ENCODE measurements at regions not wholly inside any gene's neighbourhood (a gene's known extent, or its start where the extent isn't known, plus 50 kb on each side); places are given as distances from the start of the nearest gene placed in this dataset.

DNA sequence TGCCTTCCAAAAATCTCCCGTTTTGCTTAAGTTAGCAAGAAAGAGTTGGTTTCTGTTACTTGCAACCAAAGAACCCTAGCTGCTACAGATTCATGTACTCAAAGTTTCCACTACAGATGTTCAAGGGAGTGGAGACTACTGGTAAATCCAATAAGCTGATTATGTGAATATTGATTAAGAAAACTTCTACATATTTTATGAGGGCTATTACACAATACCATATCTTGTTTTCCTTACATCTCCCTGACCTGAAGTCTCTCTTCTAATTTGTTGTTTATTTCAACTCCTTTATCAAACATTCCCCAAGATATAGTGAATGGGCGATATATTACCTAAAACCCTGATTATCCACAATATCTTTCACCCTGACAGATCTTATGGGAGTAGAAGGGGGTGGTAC lies 164.4 kb upstream of the PLXNC1 start (continued):
- TF ChIP-seq, protein P1, sequence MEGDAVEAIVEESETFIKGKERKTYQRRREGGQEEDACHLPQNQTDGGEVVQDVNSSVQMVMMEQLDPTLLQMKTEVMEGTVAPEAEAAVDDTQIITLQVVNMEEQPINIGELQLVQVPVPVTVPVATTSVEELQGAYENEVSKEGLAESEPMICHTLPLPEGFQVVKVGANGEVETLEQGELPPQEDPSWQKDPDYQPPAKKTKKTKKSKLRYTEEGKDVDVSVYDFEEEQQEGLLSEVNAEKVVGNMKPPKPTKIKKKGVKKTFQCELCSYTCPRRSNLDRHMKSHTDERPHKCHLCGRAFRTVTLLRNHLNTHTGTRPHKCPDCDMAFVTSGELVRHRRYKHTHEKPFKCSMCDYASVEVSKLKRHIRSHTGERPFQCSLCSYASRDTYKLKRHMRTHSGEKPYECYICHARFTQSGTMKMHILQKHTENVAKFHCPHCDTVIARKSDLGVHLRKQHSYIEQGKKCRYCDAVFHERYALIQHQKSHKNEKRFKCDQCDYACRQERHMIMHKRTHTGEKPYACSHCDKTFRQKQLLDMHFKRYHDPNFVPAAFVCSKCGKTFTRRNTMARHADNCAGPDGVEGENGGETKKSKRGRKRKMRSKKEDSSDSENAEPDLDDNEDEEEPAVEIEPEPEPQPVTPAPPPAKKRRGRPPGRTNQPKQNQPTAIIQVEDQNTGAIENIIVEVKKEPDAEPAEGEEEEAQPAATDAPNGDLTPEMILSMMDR (conservative IDR thresholded peaks at IDR 0.05; ENCODE audit: low read depth in 2 of 2) = no peak
- TF ChIP-seq, protein P2, sequence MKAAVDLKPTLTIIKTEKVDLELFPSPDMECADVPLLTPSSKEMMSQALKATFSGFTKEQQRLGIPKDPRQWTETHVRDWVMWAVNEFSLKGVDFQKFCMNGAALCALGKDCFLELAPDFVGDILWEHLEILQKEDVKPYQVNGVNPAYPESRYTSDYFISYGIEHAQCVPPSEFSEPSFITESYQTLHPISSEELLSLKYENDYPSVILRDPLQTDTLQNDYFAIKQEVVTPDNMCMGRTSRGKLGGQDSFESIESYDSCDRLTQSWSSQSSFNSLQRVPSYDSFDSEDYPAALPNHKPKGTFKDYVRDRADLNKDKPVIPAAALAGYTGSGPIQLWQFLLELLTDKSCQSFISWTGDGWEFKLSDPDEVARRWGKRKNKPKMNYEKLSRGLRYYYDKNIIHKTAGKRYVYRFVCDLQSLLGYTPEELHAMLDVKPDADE (IDR thresholded peaks at IDR 0.05) = no peak
- no peak for TF ChIP-seq NANOG (IDR thresholded peaks at IDR 0.05; ENCODE audit: borderline replicate concordance)
- no peak for TF ChIP-seq POLR2AphosphoS5 (IDR thresholded peaks at IDR 0.05; ENCODE audit: low read depth)
- TF ChIP-seq ZNF331 (CRISPR knock-in tag; IDR thresholded peaks at IDR 0.05; ENCODE audit: low read depth) = no peak

DNA sequence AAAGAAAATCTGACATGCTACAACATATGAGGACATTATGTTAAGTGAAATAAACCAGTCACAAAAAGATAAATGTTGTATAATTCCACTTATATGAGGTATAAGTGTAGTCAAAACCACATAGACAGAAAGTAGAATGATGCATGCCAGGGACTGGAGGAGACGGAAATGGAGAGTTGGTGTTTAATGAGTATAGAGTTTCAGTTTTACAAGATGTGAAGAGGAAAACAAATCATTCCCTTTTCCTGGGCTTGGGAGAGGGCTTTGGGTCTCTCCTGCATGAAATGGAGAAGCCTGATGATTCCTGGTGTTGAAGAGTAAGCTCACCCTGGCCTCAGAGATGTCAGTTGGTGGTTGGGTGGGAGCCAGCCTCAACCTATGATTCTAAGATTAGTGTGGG lies 158.4 kb upstream of the PLXNC1 start:
- H3K36me3 ChIP-seq (ENCODE audit: insufficient read depth) = no peaks in the 10 kb centered on the region
- no peaks in the 10 kb centered on the region for H3F3A ChIP-seq (replicated peaks; ENCODE audit: low read depth)
- no peak overlapping the region for H3K27ac Mint-ChIP-seq
- no peaks in the 10 kb centered on the region; the same call in 1 of the 2 replicates for H3K9me2 ChIP-seq (ENCODE audit: insufficient read depth)
- H3K36me3 Mint-ChIP-seq (ENCODE audit: low read depth) = no peaks in the 10 kb centered on the region
- no peak overlapping the region for H2AFZ ChIP-seq
- no peak overlapping the region for H3K4me3 Mint-ChIP-seq
- no peaks in the 10 kb centered on the region; the same call in 2 of the 3 replicates for H3K9me3 Mint-ChIP-seq
- ATAC-seq (no peak), DNase-seq (ENCODE audit: low spot score) (no peak)
- no peaks in the 10 kb centered on the region for H3K27me3 ChIP-seq (ENCODE audit: insufficient read depth)
- peaks cover 6% of the 10 kb centered on the region for H3K27me3 Mint-ChIP-seq (ENCODE audit: insufficient read depth, low read depth, poor library complexity)
- H3K79me2 ChIP-seq (replicated peaks; ENCODE audit: insufficient read depth) = no peaks in the 10 kb centered on the region
- no peak for TF ChIP-seq NANOG (IDR thresholded peaks at IDR 0.05; ENCODE audit: borderline replicate concordance)
- TF ChIP-seq EZH2 (IDR thresholded peaks at IDR 0.05; ENCODE audit: low read depth, unreplicated experiment) = no peak
- TF ChIP-seq JUNB (IDR thresholded peaks at IDR 0.05; ENCODE audit: unreplicated experiment) = no peak
- H3K27ac ChIP-seq (ENCODE audit: low read depth) = no peak overlapping the region
- no peak overlapping the region for H3K4me2 ChIP-seq
- no peaks in the 10 kb centered on the region for H4K20me1 ChIP-seq (replicated peaks; ENCODE audit: insufficient read depth)
- H3K4me3 ChIP-seq = no peak overlapping the region
- H3K4me1 Mint-ChIP-seq = peaks cover 5% of the 10 kb centered on the region
- no peaks in the 10 kb centered on the region; the same call in 1 of the 2 replicates for H3K4me1 ChIP-seq (ENCODE audit: insufficient read depth)

DNA sequence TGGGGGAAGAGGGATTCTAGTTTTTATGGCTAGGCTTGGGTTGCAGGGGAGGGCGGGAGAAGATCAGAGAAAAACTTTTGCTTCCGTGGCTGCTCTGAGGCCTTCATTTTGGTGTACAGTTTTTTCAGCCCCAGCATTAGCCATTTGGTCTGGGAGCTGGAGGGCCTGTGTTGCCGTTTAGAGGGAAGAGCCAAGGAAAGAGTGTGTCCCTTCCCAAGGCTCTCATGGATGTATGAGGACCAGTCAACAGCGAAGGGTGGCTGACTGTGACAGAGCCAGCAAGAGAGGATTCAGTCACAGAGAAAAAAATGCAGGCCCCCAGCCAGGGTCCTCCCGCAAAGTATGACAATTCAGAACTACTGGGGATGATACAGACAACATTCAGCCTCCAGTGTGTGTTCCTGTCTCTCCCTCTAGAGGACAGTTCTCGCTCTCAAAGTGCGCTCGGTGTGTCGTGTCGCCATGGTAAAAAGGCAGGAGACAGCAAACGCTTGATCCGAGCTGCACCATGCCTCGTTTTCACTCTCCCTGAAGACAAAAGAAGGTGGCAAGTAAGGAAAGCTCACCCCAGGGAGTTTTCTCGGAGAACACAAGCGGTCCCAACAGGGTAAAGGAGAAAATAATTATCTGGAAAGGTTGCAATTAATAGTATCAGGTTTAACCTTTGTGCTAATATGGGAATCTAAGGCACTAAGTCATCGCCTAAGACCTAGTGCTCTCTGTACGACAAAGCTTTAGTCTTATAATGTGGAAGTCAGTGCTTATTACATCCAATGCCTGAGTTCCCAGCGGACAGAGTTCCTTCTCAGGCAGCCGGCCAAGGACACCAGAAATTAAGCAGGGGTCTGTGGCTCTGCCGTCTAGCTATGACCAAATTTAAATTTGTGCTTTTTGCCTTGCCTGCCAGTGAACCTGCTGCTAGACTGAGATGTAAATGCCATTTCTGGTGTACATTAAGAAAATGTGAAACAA lies 157.3 kb upstream of the PLXNC1 start:
- Histone ChIP-seq H3K27ac (ENCODE audit: low read depth) (no peak overlapping the region), H4K20me1 (replicated peaks; ENCODE audit: insufficient read depth) (no peaks in the 10 kb centered on the region), H3K4me2 (no peak overlapping the region)

More for the DNA sequence above, 157.3 kb upstream of the PLXNC1 start:
- Histone ChIP-seq H3K79me2 (replicated peaks; ENCODE audit: insufficient read depth) (no peaks in the 10 kb centered on the region), H3K9me2 (ENCODE audit: insufficient read depth) (no peaks in the 10 kb centered on the region; the same call in 1 of the 2 replicates), H3F3A (replicated peaks; ENCODE audit: low read depth) (no peaks in the 10 kb centered on the region), H3K4me1 (ENCODE audit: insufficient read depth) (no peaks in the 10 kb centered on the region; the same call in 1 of the 2 replicates), H3K4me3 (no peak overlapping the region), H3K36me3 (ENCODE audit: insufficient read depth) (no peaks in the 10 kb centered on the region), H2AFZ (peak overlapping the region; percentile 2; the same call in 1 of the 2 replicates), H3K27me3 (ENCODE audit: insufficient read depth) (no peaks in the 10 kb centered on the region)
- H3K4me1 Mint-ChIP-seq = peaks cover 10% of the 10 kb centered on the region
- ATAC-seq = peak; percentile 100
- no peaks in the 10 kb centered on the region for H3K36me3 Mint-ChIP-seq (ENCODE audit: low read depth)
- H3K27ac Mint-ChIP-seq = no peak overlapping the region
- H3K27me3 Mint-ChIP-seq (ENCODE audit: insufficient read depth, low read depth, poor library complexity) = peaks cover 6% of the 10 kb centered on the region
- H3K4me3 Mint-ChIP-seq = no peak overlapping the region
- no peaks in the 10 kb centered on the region; the same call in 2 of the 3 replicates for H3K9me3 Mint-ChIP-seq
- TF ChIP-seq, protein P1 (conservative IDR thresholded peaks at IDR 0.05; ENCODE audit: low read depth in 2 of 2) = peak; percentile 53 to 76
- no peak for TF ChIP-seq ZNF331 (CRISPR knock-in tag; IDR thresholded peaks at IDR 0.05; ENCODE audit: low read depth)
- DNase-seq (ENCODE audit: low spot score) = peak; percentile 85

Measured in GM23338 (cell line).